GM18498 (cell line): ENCODE measurements at regions not wholly inside any gene's neighbourhood (a gene's known extent, or its start where the extent isn't known, plus 50 kb on each side); places are given as distances from the start of the nearest gene placed in this dataset.
"Not testable (repeated sequence)": the region's sequence is repeated elsewhere in the genome, so short reads cannot be mapped to it uniquely, and the experiment has no call there.

Experiments used
- ATAC-seq: cut with Tn5 transposase; IDR thresholded peaks from one replicate; pipeline ENCODE4 v1.9.1; 2021; ENCODE audit warnings: mild to moderate bottlenecking, moderate library complexity; ENCODE audit not compliant: unreplicated experiment

DNA sequence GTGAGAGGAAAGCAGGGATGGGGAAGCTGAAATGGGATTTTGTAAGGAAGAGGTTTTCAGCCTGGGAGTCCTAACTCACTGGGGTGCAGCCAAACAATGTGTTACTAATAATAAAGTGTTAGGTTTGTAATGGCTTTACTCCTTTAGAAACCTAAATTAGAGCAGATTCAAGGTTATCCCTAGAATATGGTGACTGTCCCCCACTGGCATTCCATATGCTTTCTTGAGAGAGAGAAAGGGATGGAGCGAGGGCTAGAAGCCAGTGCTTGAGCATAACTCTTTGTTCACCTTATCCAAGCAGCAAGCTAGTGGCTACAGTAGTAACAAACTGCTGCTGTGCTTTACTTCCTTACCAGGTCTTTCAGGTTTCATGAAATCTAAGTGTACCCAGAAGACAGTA is 249.1 kb upstream of the PGRMC2 start:
- ATAC-seq: no peak

GRCh38 chr4:128535510-128535909 is 247.9 kb upstream of the PGRMC2 start:
- ATAC-seq: not testable (repeated sequence)

DNA sequence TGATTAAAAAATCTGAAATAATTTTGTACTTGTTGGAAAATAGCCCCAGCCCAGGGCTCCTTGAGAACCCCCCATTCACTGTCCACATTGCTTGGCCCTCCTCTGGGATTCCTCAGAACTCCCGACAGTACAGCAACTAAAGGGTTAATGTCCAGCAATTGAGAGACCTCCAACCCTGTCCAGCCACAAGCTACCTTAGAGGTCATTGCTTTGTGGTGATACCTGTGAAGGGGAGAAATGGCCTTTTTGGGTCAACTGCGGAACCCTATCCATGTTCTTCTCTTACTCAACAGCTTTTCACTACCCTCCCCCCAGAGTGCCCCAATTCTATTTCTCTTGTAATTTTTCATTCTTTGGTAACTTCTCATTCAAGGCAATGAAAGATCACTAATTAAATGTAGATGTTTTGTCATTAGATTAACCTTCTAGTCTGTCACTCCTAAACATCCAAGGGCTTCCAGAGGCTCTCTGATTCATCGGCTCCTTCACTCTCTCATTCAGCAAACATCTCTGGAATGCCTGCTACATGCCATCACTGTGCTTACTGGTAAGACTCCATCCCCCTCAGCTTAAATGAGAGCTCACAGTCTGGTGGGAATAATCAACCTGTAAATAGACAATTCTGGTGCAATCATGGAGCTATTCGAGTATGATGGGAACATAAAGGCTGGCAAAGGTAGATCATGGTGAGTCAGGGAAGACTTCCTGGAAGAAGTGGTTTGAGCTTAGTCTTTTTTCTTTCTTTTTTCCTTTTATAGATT is 241.4 kb upstream of the PGRMC2 start:
- ATAC-seq: no peak

DNA sequence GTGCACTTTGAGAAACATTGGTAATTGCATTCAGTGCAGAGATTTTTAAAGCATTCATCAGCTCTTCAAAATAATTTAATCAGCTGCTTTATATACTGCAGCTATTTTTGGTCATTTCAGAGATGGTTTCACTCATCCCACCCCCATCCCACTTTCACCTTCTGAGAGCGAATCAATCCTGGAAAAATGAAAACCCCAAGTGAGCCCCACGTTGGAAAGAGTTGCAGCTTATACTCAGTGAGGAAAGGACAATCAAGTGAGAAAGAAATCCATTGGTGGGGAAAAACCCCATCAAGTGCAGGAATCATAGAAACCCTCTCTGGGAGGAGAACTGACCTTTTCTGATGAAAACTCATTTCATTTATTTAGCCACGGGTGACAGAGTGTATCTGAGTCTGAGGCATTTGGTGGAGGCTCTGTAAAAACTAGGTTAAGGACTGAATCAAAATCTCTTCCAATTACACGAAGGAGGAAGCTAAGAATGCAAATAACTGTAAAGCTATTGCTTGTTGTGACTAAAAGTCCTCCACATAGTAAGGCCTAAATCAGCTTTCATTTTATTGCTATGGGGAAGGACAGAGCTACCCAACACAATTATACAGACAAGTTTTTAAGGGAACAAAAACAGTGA is 240.4 kb upstream of the PGRMC2 start:
- ATAC-seq: no peak

DNA sequence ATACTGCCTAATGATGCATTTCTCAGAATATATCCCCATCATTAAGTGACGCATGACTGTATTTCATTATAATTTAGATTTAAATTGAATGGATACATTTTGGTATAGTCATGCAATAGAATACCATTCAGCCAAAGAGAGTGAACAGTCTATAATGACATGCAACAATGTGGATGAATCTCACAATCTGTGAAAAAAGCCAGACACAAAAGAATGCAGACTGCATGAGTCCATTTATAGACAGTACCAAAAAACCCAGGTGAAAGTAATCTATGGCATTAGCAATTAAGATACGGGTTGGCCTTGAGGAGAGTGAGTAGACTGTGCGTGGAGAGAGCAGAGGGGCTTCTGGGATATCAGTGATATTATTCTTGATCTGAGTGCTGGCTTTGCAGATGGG is 239.7 kb upstream of the PGRMC2 start:
- no peak for ATAC-seq

- ATAC-seq: no peak
Measured at GRCh38 chr4:128525992-128526630, 238.5 kb upstream of the PGRMC2 start.

- ATAC-seq: no peak
Measured at GRCh38 chr4:128525387-128525786, 237.8 kb upstream of the PGRMC2 start.

DNA sequence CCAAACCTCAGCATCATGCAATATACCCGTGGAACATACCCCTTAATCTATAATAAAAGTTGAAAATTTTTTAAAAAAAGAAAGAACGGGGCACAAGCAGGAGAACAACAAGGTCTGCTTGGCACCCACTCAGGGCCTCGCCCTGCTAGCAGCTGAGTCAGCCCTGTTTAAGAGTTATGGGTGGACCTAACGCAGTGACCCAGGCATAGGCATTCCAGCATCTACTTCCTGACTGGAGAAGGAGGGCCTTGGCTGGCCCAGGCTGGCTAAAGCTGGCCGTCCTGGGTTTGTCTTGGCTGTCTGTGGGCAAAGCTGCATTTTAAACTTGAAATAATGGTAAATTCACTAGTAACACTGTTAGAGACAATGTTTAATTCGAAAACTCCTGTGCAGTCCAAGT is 236.7 kb upstream of the PGRMC2 start:
- ATAC-seq: no peak

DNA sequence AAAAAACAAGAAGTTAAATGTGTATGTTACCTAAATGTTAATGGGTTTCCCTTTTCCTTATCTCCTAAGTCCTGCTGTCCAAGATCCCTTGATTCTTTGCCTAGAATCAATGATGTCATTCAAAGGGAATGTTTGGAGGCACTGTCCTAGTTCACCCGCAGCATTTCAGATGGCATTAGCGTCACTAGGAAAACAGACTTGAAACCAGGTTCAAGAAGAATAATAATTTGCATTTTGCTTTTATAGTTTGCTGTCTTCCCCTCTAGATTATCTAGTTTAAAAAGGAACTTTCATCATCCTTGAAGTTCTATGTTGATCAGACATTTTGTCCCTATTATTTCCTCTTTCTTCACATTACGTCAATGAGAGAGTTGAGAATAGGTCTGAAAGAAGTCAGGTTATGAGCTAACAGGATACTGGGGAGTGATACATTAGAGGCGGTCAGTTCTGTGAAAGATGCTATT is 234.1 kb upstream of the PGRMC2 start:
- ATAC-seq: no peak

GRCh38 chr4:128521156-128521555 is 233.5 kb upstream of the PGRMC2 start:
- ATAC-seq: no peak

DNA sequence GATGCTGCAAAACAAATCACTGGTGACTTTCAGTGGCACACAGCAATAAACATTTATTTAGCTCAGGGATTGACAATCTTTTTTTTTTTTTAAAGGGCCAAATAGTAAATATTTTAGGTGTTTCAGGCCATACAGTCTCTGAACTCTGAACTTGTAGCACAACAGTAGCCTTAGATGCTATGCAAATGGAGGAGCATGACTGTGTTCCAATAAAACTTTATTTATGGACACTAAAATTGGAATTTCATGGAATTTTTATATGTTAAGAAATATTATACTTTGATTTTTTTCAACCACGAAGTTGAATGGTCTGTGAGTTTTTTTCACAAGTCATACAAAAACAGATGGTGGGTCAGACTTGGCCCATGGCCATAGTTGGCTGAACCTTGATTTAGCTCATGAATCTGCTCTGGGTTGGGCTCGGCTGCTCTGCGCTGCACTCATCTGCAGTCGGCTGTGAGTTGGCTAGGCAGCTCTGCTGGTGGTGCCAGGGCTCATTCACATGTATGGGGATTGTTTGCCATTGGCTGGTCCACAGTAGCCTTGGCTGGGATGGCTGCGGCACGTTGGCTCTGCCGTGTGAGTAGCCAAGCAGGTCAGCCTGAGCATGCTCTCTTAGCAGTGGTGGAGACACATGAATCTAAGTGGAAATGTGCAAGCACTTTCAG is 231.7 kb upstream of the PGRMC2 start:
- ATAC-seq: no peak

- peak; percentile 96 for ATAC-seq
Measured at GRCh38 chr4:128517739-128518510, 230.3 kb upstream of the PGRMC2 start.

GRCh38 chr4:128517096-128517738 is 229.6 kb upstream of the PGRMC2 start:
- ATAC-seq: peak; percentile 4

- ATAC-seq: peak; percentile 63
Measured at GRCh38 chr4:128516301-128516969, 228.8 kb upstream of the PGRMC2 start.

DNA sequence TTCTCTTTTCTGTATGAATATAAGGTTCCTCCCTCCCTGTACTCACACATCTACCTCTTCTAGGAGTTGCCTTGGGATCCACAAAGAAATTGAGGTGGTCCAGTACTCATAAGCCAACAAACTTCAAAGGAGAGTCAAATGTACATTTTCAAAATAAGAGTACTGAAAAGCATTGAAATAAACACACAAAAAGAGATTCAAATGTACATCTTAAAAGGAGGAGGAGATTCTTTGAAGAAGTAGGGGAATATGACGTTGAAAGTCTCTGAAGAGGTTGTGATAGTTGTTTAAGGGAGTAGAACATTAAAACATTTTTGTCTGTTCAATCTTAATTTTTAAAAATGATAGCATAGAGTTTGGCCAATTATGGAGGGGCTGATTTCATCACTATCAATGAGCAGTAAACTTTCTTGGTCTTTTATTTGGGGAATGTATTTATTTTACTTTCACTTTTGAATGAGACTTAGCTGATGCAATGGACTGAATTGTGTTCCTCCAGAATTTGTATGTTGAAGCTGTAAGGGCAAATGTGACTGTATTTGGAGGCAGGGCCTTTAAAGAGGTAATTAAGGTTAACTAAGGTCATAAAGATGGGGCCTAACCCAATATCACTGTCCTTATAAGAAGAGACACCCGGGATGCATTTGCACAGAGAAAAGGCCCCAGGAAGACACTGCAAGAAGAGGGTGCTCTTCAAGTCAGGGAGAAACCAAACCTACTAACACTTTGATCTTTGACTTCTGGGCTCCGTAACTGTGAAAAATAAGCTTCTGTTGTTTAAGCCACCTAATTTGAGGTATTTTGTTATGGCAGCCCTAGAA is 226.3 kb upstream of the PGRMC2 start:
- no peak for ATAC-seq

DNA sequence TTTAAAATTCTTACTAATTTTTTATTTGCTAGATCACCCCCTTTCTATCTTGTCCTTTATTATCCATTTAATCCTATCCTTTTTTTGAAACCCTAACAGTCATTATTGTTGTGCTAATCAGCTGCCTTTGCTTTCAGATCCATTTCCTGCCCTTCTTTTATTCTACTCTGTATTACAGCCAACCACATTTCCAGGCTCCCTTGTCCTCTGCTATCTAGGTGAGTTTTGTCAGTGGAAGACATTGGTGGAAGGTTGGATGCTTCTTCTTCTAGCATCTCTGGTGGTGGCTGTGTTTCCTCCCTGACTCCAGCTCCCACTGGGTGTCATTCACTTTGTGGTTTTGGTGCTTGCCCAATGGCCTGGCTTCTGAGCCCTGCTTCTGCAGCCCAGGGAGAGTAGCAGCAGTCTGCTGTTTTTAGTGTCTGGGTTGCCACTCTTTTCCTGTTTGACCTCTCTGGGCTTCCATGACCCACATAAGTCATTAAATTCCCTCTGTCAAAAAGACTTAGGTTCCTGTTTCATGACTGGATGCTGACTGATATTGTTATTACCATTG is 225.2 kb upstream of the PGRMC2 start:
- ATAC-seq: no peak

- no peak for ATAC-seq
Measured at GRCh38 chr4:128512161-128512560, 224.5 kb upstream of the PGRMC2 start.

DNA sequence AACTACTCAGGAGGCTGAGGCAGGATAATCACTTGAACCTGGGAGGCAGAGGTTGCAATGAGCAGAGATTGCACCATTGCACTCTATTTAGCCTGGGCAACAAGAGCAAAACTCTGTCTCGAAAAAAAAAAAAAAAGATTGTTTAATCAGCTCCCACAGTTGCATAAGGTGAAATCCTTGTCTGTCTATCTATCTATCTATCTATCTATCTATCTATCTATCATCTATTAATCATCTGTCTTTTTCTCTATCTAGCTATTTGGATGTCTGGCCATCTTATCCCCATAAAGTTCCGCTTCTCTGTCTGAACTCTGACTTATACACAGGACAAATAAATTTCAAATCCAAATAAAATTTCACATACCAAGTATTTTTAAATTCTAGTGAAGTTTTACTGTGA is 223.2 kb upstream of the PGRMC2 start:
- ATAC-seq: no peak
